Left ventricle myocardium inferior (tissue), 1 donor: ENCODE measurements at regions not wholly inside any gene's neighbourhood (a gene's known extent, or its start where the extent isn't known, plus 50 kb on each side); places are given as distances from the start of the nearest gene placed in this dataset.

Source experiments
- DNase-seq: peaks from one replicate; pipeline ENCODE4 v3.0.0-alpha.2; 2020
- H3K27ac ChIP-seq: fragments of 200-600 bp; replicated peaks from 2 replicates; pipeline ENCODE4 v1.8.0; 2021
- H3K27me3 ChIP-seq: fragments of 200-600 bp; 2 replicates; pipeline ENCODE4 v1.8.0; 2021; ENCODE audit warnings: low read depth
- H3K36me3 ChIP-seq: fragments of 200-600 bp; 2 replicates; pipeline ENCODE4 v1.8.0; 2021
- H3K4me1 ChIP-seq: fragments of 200-600 bp; 2 replicates; pipeline ENCODE4 v1.8.0; 2021
- H3K4me3 ChIP-seq: fragments of 200-600 bp; 2 replicates; pipeline ENCODE4 v1.8.0; 2021; ENCODE audit warnings: mild to moderate bottlenecking, moderate library complexity
- H3K9me3 ChIP-seq: fragments of 200-600 bp; replicated peaks from 2 replicates; pipeline ENCODE4 v1.8.0; 2021
- CTCF ChIP-seq: fragments of 200-600 bp; IDR thresholded peaks from 2 replicates; pipeline ENCODE4 v1.8.0; 2021; ENCODE audit warnings: antibody characterized with exemption, mild to moderate bottlenecking, borderline replicate concordance
- intact Hi-C: fragments of 100-400 bp; cut with micrococcal nuclease; formaldehyde crosslinking; loops from one replicate; pipeline ENCODE4 v1.11.0; 2022
- donor health status: DM: no; HTN: yes; CAD: no; lungs with severe emphysema.

GRCh38 chr9:115616666-115617239 is 498.8 kb upstream of the TNC start:
- H3K27me3 ChIP-seq, result peaks cover 24% of the 10 kb centered on the region
- TF ChIP-seq CTCF, result no peak
- no peaks in the 10 kb centered on the region for H3K4me1 ChIP-seq
- DNase-seq, result no peak
- no peaks in the 10 kb centered on the region for H3K36me3 ChIP-seq
- intact Hi-C loops, result no loop called here
- H3K4me3 ChIP-seq, result no peak overlapping the region
- H3K27ac ChIP-seq, result no peak overlapping the region
- H3K9me3 ChIP-seq, result peaks cover 6% of the 10 kb centered on the region

DNA sequence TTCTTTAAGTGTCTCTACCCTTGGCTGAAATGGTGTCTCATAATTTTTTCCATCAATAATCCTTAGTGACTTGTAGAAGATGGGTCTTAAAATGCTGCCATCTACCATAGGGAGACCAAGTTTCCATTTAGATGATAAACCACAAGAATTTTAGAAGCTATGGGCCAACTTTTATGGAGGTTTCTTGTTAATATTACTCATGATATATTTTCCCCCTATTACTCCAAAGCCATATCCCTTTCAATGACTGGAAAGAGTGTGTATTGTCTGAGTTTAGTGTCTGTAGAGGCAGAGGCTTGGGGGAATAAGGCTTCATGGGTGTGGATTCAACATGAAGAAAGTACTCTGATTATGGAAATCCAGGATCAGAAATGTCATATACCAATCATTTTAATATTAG is 507.3 kb upstream of the TNC start:
- Histone ChIP-seq H3K9me3 (peaks cover 20% of the 10 kb centered on the region), H3K27me3 (no peaks in the 10 kb centered on the region), H3K4me3 (no peak overlapping the region), H3K36me3 (no peaks in the 10 kb centered on the region), H3K27ac (no peak overlapping the region), H3K4me1 (no peaks in the 10 kb centered on the region)
- TF ChIP-seq CTCF, result no peak
- intact Hi-C loops, result no loop called here
- no peak for DNase-seq

DNA sequence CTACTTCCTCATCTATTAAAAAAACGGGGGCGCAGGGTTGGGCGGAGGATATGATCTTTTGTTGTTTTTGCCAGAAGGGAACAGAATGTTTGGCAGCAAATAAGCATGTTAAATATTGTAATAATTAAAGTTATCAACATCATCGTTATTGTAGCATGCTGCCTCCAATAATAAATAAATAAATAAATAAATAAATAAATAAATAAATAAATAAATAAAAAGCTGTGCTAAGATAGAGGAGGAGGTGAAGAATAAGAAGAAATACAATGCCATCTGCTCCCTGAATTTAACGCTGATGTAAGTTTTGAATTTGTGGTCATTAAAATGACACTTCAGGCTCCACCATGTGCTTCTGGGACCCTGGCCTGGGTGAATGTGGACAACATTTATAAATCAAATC is 508.0 kb upstream of the TNC start:
- intact Hi-C loops, result no loop called here
- H3K27ac ChIP-seq, result no peak overlapping the region
- H3K4me3 ChIP-seq, result no peak overlapping the region
- H3K27me3 ChIP-seq, result no peaks in the 10 kb centered on the region
- peaks cover 16% of the 10 kb centered on the region for H3K9me3 ChIP-seq
- DNase-seq, result no peak
- no peak for TF ChIP-seq CTCF
- no peaks in the 10 kb centered on the region for H3K36me3 ChIP-seq
- H3K4me1 ChIP-seq, result no peaks in the 10 kb centered on the region

- TF ChIP-seq CTCF, result no peak
- no peak for DNase-seq
- H3K9me3 ChIP-seq, result peaks cover 6% of the 10 kb centered on the region
- no peaks in the 10 kb centered on the region for H3K27me3 ChIP-seq
- H3K36me3 ChIP-seq, result no peaks in the 10 kb centered on the region
- H3K4me3 ChIP-seq, result no peak overlapping the region
- no peak overlapping the region for H3K27ac ChIP-seq
- intact Hi-C loops, result no loop called here
- H3K4me1 ChIP-seq, result no peaks in the 10 kb centered on the region
These were observed 509.6 kb upstream of the TNC start for GRCh38 chr9:115627511-115627910.

DNA sequence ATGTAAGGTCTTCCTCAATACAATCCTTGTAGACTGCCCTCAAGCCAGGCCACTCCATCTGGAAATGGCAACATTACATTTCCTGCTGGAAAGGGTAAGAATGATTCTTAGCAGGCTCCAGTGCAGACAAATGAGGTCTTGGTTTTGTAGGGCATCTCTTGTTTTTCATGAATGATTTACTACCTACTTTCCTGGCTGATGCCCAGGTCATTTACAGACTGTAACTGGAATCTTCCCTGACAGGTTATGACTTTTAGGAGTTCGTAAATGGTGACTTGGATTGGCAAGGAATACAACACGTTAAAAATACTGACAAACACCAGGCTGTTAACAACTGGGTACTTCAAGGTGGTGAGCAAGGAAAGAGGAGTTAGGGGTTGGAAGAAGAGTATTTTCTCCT is 510.5 kb upstream of the TNC start:
- intact Hi-C loops, result no loop called here
- Histone ChIP-seq H3K4me3 (no peak overlapping the region), H3K27ac (no peak overlapping the region), H3K4me1 (no peaks in the 10 kb centered on the region), H3K9me3 (no peaks in the 10 kb centered on the region), H3K27me3 (no peaks in the 10 kb centered on the region), H3K36me3 (no peaks in the 10 kb centered on the region)
- DNase-seq, result no peak
- TF ChIP-seq CTCF, result no peak
